ENCODE measurements at regions not wholly inside any gene's neighbourhood (a gene's known extent, or its start where the extent isn't known, plus 50 kb on each side); places are given as distances from the start of the nearest gene placed in this dataset.

DNA sequence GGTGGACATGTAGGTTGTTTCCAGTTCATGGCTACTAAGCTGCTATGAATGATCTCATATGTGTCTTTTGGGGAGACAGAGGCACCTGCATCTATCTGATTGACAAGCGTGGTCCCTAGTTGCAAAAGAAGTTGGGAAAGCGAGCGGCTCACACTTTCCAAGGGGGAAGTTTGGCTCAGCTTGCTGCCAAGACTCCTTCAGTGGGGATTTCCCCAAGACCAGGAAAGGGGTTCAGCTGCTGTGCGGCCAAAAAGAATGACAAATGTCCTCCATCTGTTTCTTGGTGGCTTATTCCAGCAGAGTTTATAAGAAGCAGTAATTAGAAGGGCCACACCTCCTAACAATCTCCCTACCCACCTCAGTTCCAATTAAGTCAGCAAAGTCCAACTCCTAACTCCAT lies 128.5 kb upstream of the GALNT2 start:
- TF ChIP-seq, protein P1, sequence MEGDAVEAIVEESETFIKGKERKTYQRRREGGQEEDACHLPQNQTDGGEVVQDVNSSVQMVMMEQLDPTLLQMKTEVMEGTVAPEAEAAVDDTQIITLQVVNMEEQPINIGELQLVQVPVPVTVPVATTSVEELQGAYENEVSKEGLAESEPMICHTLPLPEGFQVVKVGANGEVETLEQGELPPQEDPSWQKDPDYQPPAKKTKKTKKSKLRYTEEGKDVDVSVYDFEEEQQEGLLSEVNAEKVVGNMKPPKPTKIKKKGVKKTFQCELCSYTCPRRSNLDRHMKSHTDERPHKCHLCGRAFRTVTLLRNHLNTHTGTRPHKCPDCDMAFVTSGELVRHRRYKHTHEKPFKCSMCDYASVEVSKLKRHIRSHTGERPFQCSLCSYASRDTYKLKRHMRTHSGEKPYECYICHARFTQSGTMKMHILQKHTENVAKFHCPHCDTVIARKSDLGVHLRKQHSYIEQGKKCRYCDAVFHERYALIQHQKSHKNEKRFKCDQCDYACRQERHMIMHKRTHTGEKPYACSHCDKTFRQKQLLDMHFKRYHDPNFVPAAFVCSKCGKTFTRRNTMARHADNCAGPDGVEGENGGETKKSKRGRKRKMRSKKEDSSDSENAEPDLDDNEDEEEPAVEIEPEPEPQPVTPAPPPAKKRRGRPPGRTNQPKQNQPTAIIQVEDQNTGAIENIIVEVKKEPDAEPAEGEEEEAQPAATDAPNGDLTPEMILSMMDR (IDR thresholded peaks at IDR 0.05; ENCODE audit: low read depth, low read length) = no peak
- H3K4me3 ChIP-seq (ENCODE audit: low read depth, low read length) = no peak overlapping the region

DNA sequence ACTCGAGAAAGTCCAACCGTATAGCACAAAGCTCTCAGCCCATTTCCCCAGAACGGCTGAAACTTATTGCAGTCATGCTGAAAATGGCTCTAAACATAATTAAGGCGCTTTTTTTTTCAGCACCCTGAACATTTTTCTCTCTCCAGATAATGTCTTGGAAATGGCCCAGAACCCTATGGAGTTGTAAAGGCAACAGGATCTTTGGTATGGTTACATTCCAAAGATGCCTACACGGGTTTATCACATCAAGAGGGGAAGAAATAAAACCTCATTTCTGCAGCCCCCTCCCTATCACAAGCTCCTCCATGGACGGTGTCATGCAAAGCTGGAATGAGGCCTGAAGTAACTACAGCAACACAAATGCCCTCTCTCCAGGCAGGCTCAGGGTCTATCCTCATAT lies 126.4 kb upstream of the GALNT2 start:
- TF ChIP-seq, protein P1 (IDR thresholded peaks at IDR 0.05; ENCODE audit: low read depth, low read length) = no peak
- no peak overlapping the region for H3K4me3 ChIP-seq (ENCODE audit: low read depth, low read length)

DNA sequence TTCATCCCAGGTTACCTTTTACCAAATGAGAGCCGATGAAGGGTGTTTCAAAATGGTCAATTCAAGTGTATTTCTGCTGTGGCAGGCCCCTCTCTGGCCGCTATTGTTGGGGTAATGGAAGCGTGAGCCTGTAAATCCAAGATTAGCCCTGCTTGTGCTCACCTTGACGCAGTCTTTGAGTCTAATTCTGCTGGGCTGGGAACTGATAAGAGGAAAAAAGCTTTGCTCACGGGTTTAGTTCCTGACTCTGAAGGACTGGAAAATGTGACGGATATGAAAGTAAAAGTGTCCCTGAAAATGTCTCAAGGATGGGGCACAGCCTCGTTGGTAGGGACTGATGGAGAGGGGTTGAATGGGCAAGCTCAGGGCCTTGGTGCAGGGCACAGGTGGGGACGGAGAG lies 125.9 kb upstream of the GALNT2 start:
- H3K4me3 ChIP-seq (ENCODE audit: low read depth, low read length) = no peak overlapping the region
- TF ChIP-seq, protein P1 (IDR thresholded peaks at IDR 0.05; ENCODE audit: low read depth, low read length) = no peak

DNA sequence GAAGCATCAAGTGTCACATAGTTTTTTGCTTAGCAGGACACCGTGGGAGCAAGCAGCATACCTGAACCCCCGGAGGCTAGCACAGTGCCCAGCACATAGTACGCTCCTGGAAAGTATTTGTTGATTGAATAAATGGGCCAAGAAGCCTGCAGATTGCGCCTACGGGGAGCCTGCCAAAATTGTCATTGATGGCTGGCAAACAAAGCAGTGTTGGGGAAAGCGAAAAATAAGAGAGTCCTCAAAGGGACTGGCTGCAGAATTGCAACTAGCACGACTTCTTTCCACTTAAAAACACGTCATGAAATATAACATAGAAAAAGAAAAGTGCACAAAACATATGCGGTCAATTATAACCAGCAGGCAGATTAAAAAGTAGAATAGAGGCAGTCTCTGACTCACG lies 125.2 kb upstream of the GALNT2 start:
- no peak overlapping the region for H3K4me3 ChIP-seq (ENCODE audit: low read depth, low read length)
- TF ChIP-seq, protein P1 (IDR thresholded peaks at IDR 0.05; ENCODE audit: low read depth, low read length) = no peak

DNA sequence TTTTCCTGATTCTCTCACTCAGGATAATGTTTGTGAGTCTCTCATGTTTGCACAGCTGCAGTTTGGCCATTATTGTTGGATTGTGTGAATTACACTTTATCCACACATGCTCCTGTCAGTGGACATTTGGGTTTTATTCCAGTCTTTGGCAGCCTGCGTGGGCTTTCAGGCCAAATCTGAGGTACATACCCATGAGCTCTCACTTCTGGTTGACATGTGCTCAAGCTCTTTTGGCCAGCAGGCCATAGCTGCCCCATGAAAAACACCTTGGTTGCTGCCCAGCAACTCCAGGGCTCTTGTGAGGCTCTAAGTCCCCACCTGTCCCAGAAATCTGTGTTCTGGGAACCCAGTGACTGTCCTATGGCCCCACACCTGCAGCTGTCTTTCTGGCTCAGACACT lies 124.5 kb upstream of the GALNT2 start:
- no peak overlapping the region for H3K4me3 ChIP-seq (ENCODE audit: low read depth, low read length)
- TF ChIP-seq, protein P1 (IDR thresholded peaks at IDR 0.05; ENCODE audit: low read depth, low read length) = no peak

DNA sequence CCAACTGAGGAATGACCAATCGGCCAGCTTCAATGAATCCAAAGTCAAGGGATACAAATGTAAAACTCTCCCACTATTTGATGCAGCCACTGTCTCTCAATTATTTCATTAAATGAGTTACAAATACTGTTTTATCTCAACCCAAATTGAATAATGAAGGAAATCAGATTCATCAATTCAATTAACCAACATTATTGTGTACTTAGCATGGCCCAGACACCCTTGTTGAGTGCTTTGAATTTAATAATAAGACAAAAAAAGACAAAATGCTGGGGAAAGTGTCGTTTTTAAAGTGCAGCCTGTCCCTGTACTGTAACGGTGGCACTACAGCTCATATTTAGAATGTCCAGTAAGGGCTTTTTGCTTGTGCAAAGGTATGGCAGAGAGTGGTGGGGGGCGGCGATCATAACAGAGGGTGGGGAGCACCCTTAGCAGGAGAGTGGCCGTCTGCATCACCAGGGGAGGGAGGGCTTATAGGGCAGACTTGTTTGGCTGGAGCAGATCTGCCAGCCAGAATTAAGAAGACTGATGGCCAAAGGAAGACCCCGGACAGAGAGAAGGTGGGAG lies 123.8 kb upstream of the GALNT2 start:
- H3K4me3 ChIP-seq (ENCODE audit: low read depth, low read length) = no peak overlapping the region
- TF ChIP-seq, protein P1 (IDR thresholded peaks at IDR 0.05; ENCODE audit: low read depth, low read length) = no peak

DNA sequence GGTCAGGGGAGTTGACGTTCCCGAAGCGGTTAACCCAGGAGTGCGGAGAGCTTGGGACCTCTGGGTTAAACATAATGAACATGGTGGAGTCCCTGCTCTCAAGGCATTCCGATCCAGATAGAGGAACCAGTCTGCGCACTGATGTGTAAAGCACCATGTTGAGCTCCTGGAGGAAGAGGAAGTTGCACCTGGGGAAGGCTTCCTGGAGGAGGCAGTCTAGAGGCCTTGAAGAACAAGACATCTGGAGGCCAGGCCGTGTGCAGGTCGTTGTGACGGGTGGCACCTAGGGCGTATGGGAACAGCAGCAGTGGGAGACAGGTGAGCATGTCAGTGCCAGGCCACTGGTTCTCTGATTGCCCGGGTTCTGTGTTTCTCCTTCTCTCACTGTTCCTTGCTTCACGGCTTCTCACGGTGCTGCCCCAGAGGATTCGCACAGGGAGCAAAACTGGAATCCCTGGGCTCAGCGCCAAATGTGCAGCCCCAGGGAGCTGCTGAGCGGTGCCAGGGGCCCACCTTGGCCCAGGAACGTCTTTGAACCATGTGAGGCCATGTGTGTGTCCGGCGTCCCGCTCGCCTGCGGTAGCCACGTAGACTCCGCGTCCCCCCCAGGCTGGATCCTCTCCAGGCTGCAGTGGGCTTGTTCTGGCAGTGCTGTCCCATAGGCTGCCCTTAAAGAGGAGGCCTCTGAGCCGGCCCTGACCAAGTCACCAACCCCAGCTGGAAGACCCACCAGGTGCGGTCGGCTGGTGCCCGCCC lies 122.9 kb upstream of the GALNT2 start:
- TF ChIP-seq, protein P1 (IDR thresholded peaks at IDR 0.05; ENCODE audit: low read depth, low read length) = no peak
- H3K4me3 ChIP-seq (ENCODE audit: low read depth, low read length) = no peak overlapping the region

All from WI38 (cell line).